SK-MEL-5 (cell line): ENCODE measurements at regions not wholly inside any gene's neighbourhood (a gene's known extent, or its start where the extent isn't known, plus 50 kb on each side); places are given as distances from the start of the nearest gene placed in this dataset.

Source experiments
- DNase-seq: peaks from one replicate; pipeline ENCODE4 v3.0.0-alpha.2; 2016; ENCODE audit warnings: low read depth, low spot score
- in situ Hi-C: cut with HindIII; loops from 2 replicates; pipeline ENCODE4 v1.10.0; 2016; ENCODE audit warnings: low sequenced_read_pairs, high pct_unique_total_duplicates, low pct_unique_long_range_greater_than_20kb

GRCh38 chr10:123454987-123455386, 211.2 kb upstream of the GPR26 start:
- in situ Hi-C loops = no loop called here
- DNase-seq = no peak

DNA sequence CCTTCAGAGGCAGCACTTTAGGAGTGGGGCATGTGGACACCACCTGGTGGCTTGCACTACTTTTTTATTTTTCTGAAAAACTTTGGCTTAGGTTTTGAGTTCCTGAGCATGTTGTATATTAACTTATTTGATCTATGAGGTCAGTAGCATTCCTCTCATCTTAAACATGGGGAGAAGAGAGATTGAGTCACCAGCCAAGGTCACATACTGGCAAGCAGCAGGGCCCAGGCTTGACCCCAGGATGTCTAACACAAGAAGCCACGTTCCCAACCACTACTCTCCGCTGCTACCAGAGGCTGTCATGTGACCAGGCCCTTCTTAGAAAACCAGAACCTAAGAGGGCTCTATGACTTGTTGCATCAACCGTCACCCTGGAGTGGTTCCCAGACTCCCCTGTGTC, 210.3 kb upstream of the GPR26 start:
- DNase-seq = no peak
- in situ Hi-C loops = no loop called here

GRCh38 chr10:123458933-123459332, 207.2 kb upstream of the GPR26 start:
- no peak for DNase-seq

DNA sequence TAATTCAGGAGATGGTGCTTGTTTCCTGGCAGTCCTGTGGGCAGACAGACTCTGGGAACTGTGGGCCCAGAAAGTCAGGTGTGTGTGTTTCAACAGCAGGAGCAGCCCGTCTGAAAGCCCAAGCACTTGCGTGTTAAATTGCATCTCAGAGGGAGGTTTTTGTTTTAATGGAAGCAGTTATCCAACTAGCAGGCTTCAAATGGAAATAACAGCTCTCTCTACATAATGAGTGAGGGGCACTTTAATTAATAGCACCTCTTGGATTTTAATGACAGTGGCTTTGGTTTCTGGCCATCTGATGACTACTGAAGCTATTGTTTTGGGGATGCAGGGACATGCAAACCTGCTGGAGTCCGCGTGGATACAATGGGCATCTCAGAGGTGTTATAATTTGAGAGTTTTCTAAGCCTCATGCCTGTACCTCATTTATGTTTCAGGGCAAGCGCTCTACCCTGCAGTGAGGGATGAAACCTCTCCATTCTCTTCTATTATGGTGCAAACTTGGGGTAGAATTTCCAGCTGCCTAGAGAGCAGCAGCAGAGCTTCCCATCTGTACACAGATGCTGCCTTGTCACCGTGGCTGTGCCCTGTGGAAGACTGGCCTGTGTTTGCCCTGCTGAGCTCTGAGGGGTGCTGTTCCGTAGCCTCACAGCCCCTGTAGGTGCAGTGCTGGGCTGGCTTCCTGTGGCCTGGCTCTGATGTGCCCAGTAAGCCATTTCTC, 206.6 kb upstream of the GPR26 start:
- DNase-seq = no peak
- in situ Hi-C loops = no loop called here

More at GRCh38 chr10:123458933-123459332, 207.2 kb upstream of the GPR26 start:
- in situ Hi-C loops = no loop called here

DNA sequence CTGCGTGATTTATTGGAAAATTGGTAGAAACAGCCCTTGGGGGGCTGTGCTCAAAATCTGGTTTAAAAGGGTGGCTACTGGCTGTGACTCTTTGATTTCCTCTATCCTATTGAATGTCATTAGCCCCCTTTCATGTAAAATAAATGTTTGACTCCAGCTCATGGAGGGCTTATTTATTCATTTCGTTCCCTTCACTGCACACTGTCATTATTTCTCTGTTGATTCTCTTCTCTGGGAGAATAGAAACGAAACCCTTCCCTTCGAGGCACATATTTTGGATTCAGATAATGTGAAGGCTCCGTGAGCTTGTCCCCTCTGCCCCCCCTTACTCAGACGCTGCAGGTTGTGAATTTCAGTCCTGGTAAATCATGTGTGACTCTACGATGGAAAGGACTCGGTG, 203.9 kb upstream of the GPR26 start:
- in situ Hi-C loops = no loop called here
- no peak for DNase-seq

GRCh38 chr10:123462756-123463155, 203.4 kb upstream of the GPR26 start:
- DNase-seq = no peak
- in situ Hi-C loops = no loop called here

- DNase-seq = no peak
Observed at GRCh38 chr10:123463181-123463580, 203.0 kb upstream of the GPR26 start.

DNA sequence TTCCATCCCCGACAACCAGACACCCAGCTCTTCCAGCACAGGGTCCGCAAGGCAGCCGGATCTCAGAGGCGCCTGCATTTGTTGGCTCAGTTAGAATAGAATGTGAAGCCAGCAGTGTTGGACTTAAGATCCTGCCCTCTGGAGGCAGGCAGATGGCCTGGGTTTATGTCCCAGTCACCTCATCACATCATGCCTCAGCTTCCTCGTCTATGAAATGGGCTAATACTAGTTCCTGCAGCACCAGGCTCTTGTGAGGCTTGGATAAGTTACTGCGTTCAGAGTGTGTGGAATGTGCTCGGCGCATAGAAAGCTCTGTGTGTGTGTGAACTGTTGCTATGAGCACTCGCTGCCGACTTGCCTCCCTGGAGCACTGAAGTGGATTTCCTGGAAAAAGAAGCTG, 202.5 kb upstream of the GPR26 start:
- DNase-seq = no peak
- in situ Hi-C loops = no loop called here

More at GRCh38 chr10:123463181-123463580, 203.0 kb upstream of the GPR26 start:
- in situ Hi-C loops = no loop called here

- no peak for DNase-seq
- in situ Hi-C loops = no loop called here
Observed at GRCh38 chr10:123464430-123465323, 201.5 kb upstream of the GPR26 start.

DNA sequence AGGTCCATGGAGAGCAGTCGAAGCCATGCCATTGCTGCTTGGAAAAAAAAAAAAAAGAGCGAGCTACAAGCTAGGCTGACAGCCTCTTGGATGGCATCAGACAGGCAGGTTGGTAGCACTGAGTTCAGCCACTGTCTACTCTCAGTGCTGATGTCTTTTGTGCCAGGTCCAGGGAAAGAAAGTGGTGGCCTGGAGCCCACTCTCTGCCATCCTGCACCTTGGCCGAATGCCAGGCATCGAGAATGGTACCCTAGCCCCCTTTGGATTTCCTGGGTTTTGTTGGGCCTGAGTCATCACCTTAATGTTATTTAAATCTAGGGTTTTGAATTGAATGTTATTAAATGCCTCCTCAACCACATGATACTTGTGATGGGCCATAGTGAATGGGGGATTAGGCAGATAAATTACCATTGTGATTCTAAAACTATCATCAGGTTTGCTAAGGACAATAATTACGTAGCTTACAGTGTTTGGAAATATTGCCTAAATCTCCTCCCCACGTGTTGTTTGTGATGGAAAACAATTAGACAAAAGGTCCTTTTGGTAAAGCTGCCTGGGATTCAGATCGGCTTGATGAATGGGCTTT, 195.7 kb upstream of the GPR26 start:
- no peak for DNase-seq
- in situ Hi-C loops = no loop called here

GRCh38 chr10:123471811-123472210, 194.3 kb upstream of the GPR26 start:
- no peak for DNase-seq
- in situ Hi-C loops = no loop called here

DNA sequence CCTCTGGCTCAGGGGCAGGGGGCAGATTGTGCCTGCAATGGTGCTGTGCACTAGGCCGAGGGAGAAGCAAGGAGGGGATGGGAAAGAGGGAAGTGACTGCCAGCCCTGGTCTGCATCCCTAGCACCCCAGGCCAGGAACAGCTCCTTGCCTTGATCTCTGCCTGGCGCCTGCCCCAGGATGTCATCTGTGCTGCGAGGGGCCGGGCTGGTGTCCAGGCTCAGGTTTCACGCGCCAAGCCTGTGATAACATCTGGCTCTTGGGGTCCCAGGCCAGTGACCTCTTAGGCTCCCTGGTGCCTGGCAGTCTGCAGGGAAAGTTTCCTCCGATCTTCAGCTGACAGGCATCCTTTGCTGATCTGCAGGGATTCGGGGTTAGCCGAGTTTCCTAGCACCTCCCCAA, 193.5 kb upstream of the GPR26 start:
- in situ Hi-C loops = no loop called here
- no peak for DNase-seq

- in situ Hi-C loops = no loop called here
- DNase-seq = no peak
Observed at GRCh38 chr10:123474700-123475099, 191.5 kb upstream of the GPR26 start.

GRCh38 chr10:123475466-123475865, 190.7 kb upstream of the GPR26 start:
- DNase-seq = no peak
- in situ Hi-C loops = no loop called here

GRCh38 chr10:123478116-123478515, 188.0 kb upstream of the GPR26 start:
- no peak for DNase-seq
- in situ Hi-C loops = no loop called here

DNA sequence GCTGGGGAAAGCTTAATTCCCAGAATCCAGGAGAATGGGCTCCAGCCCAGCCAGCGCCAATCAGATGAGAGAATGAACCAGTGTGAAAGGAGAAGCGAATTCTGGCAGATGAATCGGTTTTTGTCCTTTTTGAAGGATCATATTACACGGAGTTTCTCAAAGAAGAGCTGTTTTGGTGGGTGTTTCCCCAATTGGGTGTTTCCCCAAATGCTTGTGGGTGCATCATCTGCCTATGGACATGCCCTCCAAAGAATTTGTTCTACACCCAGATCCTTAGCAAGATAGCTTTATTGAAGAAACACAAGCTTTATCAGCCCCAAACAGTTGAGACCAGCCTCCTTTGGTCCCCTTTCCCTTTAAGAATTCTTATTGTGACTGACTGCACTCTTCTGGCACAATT, 186.5 kb upstream of the GPR26 start:
- DNase-seq = peak; percentile 27
- in situ Hi-C loops = no loop called here

GRCh38 chr10:123480344-123480743, 185.8 kb upstream of the GPR26 start:
- in situ Hi-C loops = no loop called here
- no peak for DNase-seq

DNA sequence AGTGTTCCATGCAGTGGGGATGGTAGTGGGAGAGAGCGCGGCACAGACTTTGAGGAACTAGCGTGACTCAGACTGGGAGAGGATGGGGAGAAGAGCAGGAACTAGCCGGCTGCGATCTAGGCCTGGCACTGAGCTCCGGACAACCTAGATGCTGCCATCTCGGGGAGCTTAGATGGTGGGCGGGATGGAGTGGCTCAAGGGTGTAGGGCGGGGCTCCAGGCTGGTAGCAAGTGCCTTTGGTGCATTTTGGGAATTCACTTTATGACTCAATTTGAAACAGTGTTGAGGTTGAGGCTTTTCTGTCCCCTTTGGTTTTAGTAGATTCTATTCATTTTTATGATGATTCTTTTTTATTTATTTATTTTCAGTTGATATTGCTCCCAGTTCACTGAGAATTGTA, 185.3 kb upstream of the GPR26 start:
- in situ Hi-C loops = no loop called here
- DNase-seq = no peak

DNA sequence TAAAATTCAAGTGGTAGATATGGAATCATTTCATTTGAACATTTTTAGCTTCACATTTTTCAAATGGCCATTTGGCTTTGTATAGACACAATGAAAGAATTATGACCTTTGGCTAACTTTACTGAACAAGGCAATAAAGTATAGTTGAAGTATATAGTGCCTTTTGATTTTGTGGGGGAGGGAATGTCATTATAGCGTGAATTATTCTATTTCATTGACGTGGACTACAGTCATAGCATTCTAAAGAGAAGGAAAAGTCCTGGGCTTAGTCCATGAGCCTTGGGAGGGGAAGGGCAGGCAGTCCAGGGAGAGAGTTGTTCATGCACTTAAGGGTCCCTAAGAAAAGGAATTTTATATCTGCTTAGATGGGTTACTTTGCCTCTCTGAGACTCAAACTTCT, 181.4 kb upstream of the GPR26 start:
- in situ Hi-C loops = no loop called here
- DNase-seq = no peak
